SIG-M5 (cell line): ENCODE measurements at regions not wholly inside any gene's neighbourhood (a gene's known extent, or its start where the extent isn't known, plus 50 kb on each side); places are given as distances from the start of the nearest gene placed in this dataset.

Source experiments
- DNase-seq: peaks from one replicate; lab custom pipeline; 2025; lab: John Stamatoyannopoulos, UW

DNA sequence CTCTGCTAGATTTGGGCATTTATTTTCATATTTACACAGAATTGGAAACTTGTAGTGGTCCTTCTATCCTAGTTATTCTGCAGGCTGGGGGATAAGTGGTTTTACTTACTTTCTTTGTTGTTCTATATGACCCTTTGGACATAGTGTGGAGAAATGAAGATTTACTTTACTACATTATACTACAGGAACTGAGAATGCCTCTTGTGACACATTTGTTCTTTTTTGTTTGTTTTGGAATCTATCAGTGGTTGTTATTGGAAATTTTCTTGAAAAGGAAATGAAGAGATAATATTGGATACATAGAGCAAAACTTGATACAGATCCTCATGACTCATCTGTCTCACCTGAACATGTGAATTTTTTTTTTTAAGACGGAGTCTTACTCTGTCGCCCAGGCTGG lies 146.1 kb upstream of the DPYD start:
- no peak for DNase-seq

DNA sequence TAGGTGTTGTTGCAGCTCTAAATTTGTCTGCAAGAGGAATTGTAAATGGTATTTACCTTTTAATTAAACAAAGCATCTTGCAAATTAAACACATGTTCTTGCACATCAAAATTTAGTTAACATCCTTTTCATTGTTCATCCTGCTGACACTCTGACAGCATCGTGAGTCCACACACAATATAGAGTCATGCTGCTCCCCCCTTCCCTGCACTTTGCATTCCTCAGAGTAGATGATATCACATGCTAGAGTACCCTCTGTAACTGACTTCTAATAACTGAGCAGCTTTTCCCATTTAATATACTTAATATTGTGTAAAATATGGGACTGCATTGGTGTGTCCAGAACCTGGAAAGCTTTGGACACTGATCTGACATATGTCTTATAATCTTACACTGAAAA lies 138.8 kb upstream of the DPYD start:
- DNase-seq = no peak

DNA sequence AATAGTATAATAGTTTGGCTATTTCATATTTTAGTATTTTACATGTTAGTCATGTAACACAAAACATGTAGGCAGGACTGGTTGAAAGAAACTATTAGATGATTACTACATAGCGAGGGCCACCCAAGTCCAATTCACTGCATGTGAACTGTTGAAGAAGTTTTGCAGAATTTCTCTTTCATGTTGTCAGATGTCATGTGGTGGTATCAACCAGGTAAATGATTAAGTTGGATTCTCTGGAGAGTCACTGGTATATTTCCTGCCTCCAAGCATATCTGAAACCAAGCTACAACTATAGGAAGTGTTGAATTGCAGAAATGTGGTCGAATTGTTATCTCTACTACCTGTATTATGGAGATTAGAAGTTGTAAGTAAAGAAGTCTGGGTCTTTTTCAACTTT lies 137.8 kb upstream of the DPYD start:
- DNase-seq = no peak

DNA sequence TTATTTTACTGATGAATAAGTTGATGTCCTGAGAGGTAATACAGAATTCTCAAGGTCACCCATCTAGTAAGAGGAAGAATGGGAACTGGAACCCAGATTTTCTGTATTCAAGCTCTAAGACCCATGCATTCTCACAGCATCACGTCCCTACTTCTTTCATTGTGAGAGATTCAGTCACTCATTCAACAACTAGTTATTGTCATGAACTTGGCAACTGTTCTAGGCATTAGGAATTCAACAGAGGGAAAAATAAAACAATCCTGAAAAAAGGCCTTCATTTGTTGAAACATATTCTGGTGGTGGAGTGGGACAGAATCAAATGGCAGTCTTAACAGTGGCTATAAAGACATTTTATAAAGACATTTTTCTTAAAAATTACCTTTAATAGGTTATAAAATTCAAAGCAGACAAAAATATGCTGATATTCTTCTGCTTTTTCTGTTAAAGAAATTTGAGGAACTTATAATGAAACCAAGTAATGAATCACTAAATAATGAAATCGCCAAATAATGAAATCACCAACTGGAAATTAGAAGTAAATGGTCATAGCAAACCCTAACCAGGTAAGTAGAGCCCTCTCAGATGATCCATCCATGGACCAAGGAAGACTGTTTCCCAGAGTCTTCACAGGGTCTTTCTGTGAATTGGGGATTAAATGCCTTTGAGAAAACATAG lies 136.5 kb upstream of the DPYD start:
- DNase-seq = no peak

- no peak for DNase-seq
These were observed 135.9 kb upstream of the DPYD start for GRCh38 chr1:98056781-98057180.

GRCh38 chr1:98055457-98055856 lies 134.6 kb upstream of the DPYD start:
- DNase-seq = no peak

GRCh38 chr1:98054786-98055185 lies 134.0 kb upstream of the DPYD start:
- DNase-seq = no peak

DNA sequence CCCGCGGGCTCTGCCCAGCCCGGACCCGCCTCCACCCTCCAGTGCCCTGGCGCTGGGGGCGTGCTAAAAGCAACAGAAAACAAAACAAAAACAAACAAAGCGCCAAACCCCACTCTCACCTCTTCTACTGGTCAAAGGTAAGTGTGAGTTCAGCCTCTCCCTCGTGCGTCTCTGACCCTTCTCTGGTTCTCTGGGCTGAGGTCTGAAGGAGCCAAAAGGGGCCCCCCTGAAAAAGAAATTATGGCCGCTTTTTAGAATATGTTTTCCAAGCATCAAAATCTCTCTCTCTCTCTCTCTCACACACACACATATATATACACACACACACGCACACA lies 133.5 kb upstream of the DPYD start:
- DNase-seq = no peak

DNA sequence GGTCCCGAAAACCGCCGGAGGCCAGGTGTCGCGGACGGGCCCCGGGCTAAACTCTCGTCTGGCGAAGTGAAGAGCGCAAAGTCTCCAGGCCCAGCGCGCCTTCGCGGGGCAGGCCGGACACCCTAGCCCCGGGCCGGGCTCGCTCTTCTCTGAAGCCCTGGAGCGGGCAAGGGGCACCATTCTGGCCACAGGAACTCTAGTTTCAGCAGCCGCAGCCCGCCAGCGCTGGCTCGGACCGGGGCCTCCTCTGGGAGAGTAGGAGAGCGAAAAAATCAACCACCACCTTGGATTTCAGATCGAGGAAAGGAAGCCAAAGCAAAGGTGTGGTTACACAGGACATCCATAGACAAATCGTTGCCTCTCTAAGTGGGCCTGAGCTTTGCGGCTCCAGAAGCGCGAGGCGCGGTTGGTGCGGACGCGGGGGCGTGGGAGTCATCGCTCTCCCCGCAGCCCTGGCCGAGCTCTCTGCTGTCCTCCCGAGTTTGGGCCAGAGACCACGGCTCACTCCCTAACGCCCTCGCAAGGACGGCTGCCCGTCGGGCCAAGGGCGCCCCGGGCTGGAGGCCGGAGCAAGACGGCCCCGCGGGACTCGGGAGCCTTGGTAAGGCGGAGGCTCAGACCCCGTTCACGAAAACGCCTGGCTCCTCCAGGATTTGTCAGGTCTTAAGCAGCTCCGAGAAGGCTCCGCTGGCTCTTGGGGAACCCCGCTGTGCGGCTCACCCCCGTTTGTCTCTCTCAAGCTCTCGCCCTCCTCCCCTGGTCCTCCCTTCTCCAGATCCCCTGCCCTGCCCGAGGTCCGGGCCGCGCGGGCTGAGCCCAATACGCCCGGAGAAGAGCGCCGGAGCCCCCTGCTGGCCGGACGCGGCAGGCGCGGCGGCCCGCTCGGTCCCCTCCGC lies 132.9 kb upstream of the DPYD start:
- no peak for DNase-seq

GRCh38 chr1:98051065-98051675 lies 130.3 kb upstream of the DPYD start:
- DNase-seq = no peak

- DNase-seq = no peak
These were observed 128.7 kb upstream of the DPYD start for GRCh38 chr1:98049370-98050135.

GRCh38 chr1:98048751-98049325 lies 128.0 kb upstream of the DPYD start:
- no peak for DNase-seq

DNA sequence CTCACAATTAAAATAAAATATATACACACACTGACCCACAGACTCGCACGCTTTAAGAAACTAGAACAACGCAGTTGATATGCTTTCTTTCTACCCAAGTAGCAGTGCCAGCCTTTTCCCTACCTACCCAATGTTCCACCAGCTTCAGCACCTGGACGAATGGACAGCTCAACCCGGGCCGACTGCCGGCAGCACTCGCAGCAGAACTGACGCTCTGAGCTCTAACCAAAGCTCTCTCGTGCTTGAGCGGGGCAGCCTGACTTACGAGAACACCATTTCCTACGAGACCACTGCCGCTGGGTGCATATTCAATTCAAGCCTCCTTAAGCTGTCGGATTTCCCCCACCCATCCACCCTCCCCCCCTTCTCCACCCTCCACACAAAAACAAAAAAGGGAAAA lies 127.4 kb upstream of the DPYD start:
- DNase-seq = no peak

- no peak for DNase-seq
These were observed 126.3 kb upstream of the DPYD start for GRCh38 chr1:98047171-98047570.

GRCh38 chr1:98045767-98046641 lies 125.2 kb upstream of the DPYD start:
- no peak for DNase-seq

GRCh38 chr1:98045211-98045766 lies 124.5 kb upstream of the DPYD start:
- DNase-seq = no peak

DNA sequence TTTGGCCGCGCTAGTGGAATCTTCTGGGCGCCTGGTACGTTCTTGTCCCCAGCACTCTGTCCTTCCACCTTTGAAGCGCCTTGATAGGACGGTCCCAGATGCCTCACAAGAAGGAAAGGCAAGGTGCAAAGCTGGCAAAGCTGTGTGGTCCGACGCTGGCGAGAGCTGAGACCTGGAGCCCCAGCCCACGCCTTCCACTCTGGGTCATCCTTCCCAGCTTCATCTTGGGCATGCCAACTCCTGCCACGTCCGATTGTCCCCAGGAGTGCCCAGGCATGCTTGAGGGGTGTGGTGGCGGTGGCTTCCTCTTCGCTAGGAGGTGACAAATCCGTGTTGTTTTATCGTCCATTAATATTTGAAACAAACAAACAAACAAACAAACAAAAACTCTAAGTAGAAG lies 123.9 kb upstream of the DPYD start:
- no peak for DNase-seq

GRCh38 chr1:98044071-98044697 lies 123.3 kb upstream of the DPYD start:
- DNase-seq = no peak

DNA sequence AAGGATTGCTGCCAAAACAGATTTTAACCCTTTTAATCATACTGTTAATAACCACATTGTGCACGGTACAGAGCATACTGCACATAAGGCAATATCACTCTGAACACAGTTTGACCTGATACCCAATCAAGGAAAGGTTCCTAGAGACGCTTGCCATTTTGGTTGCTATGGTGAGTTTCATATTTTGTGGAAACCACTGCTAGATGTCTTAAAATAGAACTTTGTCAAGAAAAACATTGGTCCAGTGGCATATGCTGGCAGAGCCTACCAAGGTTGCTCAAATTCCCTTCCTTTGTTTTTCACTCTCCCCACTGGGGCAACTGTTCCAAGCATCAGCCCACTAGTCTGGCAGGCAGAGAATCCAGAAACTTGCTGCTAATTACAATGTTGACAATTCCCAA lies 114.8 kb upstream of the DPYD start:
- no peak for DNase-seq

- no peak for DNase-seq
These were observed 113.7 kb upstream of the DPYD start for GRCh38 chr1:98034505-98034904.
